HK-2 (cell line): ENCODE measurements at regions not wholly inside any gene's neighbourhood (a gene's known extent, or its start where the extent isn't known, plus 50 kb on each side); places are given as distances from the start of the nearest gene placed in this dataset.
"Not testable (repeated sequence)": the region's sequence is repeated elsewhere in the genome, so short reads cannot be mapped to it uniquely, and the experiment has no call there.

ENCODE experiments used
- DNase-seq: peaks from one replicate; pipeline ENCODE4 v3.0.0-alpha.2; 2018; ENCODE audit not compliant: unreplicated experiment

DNA sequence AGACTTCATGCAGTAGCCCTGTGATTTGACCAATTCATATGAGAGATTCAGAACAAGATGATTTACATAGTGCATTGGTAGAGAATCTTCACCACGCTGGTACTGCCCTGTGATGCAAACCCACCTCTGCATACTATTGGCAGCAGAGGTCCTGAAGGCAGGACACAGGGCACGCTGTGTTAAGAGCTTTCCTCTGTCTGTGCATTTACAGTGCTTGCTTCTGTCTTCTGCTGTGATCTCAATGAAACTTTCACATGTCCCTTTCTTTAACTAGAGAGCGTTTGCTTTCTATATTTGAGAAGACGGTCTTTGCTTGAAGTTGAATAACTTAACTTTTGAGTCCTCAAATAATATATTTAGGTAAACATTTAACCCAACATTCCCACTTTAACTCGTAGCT, 219.0 kb upstream of the SPRY2 start:
- no peak for DNase-seq

DNA sequence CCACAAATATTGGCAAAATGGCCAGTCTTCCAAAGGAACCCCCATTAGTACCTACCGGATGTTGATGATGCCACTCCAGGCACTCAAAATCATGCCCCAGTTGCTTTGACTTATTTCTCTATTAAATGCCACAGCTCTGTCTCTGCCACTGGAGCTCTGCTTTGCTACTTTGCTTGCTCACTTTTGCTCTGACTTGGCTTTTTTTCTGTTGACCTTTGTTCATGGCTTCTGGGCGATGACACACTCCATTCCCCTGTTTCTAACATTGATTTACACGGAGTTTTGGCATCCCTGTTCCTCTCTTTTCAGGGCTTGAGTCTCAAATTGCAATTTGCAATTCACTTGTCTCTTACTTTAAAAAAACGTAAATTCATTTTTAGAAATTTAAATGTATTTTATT, 217.1 kb upstream of the SPRY2 start:
- DNase-seq: no peak

DNA sequence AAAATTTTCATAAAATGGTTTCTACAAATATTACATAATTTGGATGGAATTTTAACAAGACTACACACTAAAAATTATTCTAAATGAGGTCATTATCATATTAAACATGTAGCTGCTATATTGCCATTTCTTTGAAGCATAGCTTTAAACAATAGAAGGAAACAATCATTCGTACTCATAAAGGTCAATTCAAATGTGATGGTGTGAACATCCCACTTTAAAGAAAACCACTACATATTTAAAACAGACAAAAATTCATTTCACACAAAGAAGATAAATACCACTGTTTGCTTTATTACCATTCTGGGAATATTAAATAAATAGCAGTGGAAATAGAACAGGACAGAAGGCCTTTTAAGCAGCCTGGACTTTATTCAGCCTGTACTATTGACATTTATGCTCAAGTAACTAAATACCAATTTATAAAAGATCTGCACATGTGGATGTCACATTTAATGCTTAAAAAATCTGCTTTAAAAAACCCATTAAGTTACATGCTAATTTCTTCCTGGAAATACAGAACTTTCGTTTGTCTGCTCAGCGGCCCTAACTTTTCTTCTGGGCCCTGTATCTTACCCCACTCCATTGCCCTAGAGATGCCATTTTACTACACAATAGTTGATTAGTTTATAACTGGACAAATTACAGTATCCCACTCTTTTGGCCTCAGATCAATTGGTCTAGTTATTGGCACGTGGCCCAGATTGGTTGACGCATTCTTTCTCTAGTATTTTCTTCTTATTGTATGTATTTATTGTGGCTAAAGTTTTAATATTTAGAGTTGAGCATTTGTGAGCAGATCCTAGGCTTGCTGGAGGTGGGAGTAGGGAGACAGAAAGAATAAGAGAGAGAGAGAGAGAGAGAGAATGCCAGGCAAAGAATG, 215.1 kb upstream of the SPRY2 start:
- DNase-seq: no peak

DNA sequence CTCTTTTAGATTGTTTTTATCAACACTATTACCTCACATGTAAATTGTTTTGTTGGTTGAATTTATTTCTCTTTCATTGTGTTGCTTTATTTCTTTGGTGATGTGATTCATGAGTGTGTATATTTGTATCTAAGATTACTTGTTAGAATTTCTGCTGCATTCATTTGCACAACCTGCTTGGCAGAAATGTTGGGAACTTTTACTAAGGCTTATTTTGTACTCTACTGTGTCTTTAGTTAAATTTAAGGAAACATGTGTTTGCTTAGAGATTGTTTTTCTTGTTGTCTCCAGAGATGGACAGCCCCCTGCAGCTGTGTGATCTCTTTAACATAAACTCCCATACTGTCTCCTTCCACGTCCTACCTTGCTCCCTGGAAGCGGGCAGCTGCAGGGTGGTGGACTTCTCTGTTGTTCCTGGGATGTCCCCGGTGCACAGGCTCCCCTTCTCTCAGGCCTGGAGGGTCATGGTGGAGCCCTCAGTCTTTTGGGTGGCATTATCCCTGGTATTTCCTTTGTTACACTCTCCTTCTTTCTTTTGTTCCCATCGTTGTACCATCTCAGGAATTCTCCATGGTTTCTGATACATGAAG, 212.0 kb upstream of the SPRY2 start:
- DNase-seq: no peak

DNA sequence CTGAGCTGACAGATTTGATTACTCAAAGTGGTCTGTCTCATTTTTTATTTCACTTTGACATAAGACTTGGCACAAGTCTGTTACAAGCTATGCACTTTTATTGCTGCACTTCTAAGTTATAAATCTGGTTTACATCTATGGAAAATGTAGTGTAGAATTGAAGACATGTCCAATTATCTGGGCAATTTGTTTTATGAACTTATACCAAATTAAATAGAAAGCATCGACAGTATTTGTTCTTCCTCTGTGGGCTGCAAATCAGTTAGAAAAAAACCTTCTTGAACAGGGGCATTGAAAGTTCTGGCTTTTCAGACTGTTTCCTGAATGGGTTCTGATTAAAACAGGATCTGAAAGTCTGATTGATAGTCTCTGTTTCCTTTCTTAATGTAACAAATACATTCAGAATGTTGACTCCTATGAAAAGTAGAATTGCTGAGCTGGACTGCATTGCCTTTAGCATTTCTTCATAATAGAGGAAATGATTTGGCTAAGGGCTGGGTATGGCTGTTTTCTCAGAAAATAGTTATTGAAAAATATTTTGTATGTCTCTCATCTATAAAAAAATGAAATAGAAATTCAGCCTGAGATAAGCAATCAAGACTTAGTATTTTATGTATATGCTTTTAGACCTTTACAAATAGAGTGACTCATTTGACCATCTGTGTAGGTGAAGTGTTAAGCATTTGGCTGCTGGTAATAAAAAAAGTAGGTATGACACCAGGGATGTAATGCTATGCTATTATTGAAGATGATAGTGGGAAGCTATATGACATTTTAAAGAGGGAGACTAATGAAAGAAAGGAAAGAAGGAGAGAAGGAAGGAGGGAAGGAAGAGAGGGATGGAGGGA, 210.9 kb upstream of the SPRY2 start:
- DNase-seq: no peak

DNA sequence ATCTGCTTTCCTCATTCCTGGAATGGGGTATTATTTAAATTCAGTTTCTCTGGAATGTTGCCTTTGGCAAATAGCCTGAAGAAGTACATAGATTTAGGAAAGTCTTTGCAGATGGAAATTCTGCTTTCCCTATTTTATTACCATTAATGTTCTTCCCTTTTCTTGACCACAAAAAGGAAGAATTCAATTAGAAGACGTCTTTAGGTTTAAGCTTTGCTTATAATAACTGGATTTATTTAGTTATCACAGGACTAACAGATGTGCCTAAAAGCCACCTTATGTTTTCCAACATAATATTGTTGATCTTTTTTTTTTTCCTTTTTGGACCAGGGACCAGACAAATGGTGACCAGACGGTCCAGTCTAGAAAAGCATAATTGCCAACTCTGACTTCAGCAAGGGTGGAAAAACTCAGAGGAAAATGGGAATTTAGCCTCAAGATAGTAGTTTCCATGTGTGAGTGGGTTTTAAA, 210.1 kb upstream of the SPRY2 start:
- no peak for DNase-seq

DNA sequence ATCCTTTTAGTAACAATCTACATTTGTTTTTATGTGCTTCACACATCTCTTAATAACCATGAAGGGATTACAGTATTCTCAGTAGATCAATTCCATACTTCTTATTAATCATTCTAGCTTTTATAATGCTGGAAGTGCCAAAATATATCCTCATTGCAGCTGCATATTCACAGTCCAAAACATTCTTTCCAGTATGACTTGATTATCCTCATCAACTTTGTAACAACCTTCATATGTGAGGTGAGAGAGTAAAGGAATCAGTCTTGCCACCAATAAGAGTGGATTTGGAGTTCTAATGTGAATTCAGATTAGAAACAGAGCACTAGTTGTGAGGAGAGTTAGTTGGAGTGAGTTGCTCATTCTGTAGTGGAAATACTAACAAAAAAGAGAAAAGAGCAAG, 208.0 kb upstream of the SPRY2 start:
- DNase-seq: no peak

DNA sequence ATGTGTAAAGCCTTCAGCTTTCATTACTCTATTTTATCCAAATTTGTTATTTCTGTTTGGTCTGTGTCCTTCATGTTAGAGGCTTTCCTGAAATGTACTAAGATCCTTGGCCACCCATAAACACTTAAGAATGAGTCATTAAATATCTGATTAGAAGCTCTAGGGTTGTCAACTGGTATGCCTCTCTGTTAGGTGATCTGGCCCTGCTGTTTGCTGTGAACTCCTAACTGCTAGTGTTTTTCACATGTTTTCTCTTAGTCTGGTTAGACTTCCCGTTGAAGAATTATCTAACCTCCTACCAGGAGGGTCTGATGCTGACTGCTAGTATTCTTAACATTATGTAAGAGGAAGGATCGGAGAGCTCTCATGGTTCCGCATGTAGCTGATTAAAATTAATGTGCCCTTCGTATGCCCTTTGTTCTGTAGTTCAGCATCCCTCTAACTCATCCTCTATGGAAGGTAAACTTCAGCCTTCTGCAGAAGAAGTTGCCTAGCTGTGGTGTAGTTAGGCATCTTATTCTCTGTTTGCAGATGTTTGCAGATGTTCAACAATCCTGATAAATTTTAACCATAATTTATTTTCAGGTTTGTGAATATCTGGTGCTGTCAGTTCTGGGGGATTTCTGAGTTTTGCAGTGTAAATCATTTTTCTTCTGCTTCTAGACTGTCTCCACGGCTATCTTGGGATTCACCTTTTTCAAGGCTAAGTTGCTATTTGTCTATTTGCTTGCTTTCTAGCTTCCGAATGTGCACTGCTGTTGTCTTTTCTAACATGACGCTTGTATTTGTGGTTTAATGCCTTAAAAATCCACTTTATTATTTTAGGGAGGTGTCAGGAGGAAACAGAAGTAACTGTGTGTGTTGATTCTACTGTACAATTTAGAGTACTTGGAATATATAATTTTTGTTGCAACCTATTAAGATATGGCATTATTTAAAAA, 207.2 kb upstream of the SPRY2 start:
- no peak for DNase-seq

DNA sequence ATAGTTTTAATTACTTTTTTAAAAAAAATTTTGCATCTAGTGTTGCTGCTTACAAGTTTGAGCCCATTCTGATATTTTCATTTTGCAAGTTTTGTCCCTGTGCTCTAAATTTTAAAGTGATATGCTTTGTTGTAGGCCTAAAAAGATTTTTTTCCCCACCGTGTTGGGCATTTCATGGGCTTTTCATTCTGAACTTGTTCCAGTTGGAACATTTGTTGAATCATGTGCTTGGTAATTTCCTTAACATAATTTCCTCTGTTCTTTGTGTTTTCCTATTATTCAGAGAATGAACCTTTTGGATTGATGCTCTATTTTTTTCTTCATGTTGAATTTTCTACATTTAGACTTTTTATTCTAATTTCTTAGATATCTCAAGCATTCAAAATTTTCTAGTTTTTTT, 206.4 kb upstream of the SPRY2 start:
- DNase-seq: no peak

DNA sequence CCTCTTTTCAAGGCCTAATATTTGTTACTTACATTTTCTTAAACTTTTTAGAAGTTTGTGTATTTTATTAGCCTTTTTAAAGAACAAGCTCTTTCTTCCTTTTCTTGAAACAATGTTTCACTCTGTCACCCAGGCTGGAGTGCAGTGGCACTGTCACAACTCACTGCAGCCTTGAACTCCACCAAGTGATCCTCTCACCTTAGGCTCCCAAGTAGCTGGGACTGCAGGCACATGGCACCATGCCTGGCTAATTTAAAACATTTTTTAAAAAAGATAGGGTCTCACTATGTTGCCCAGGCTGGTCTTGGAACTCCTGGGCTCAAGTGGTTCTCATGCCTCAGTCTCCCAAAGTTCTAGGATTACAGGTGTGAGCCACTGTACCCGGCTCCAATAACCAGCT, 192.2 kb upstream of the SPRY2 start:
- no peak for DNase-seq

DNA sequence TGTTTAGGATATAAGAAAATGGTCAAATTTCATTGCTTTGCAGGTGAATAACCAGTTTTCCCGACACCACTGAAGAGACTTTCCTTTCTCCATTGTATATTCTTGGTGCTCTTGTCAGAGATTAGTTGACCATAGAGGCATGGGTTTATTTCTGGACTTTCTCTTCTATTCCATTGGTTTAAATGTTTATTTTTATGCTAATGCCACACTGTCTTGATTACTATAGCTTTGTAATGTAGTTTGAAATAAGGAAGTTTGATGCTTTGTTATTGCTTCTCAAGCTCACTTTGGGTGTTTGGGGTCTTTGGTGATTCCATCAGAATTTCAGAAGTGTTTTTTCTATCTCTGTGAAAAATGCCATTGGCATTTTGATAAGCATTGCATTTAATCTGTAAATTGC, 190.0 kb upstream of the SPRY2 start:
- no peak for DNase-seq

DNA sequence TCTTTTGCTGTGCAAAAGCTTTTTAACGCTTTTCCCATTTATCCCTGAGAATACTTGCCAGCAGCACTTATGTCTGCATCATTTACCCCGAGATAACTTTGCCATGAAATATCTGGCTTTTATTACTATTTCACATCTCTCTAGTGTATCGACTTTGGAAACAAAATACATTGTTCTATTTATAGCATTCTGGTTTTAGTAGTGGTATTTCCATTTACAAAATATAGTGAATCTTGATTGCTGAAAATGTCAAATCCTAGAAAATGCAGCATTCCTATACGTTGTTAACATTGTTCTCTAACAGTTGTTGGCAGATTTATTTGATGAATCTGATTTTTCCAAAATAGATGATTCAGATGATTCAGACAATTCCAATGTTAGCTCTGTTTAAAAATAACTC, 189.3 kb upstream of the SPRY2 start:
- DNase-seq: no peak

DNA sequence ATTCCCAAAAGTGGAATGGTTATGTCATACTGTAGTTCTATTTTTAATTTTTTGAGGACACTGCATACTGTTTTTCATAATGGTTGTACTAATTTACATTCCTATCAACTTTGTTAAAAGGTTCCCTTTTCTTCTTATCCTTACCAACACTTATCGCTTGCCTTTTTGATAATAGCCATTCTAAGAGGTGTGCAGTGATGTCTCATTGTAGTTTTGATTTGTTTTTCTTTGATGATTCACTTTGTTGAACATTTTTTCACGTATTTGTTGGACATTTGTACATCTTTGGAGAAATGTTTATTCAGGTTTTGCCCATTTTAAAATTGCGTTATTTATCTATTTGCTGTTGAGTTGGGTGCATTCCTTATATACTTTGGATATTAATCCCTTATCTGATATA, 188.8 kb upstream of the SPRY2 start:
- DNase-seq: no peak

DNA sequence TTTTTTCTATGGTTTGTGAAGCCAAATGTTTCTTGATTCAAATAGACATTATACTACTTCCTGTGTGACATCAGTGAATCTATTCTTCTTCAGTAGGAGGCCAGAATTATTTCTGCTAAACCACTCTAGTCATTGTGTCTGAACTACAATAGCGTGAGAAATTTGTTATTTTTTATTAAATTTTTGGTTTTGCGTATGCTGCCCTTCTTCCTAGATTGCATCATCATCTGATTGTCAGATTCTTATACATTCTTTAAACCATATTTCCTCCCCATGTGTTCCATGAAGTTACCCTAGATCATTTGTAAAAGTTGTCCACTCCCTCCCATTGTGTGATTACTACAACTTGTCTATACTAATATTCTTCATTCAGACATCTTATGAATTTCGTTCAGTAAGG, 187.8 kb upstream of the SPRY2 start:
- DNase-seq: no peak

DNA sequence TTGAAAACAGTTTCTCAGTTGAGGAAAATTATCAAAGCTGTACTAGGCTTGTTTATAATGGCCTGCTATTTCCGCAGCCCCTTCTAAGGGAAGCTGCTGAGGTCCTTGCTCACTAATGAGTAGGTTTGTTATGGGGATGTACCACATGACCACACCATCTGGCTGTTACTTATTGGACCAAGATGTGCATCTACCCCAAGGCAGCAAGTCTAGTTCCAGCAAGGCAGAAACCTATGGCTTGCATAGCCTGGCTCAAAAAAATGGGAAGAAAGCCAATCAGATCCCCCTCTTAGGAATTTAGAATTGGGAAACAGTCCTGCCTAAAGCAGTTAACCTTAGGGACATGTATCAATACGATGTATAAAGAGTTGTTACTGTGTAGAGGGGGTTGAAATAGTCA, 186.5 kb upstream of the SPRY2 start:
- DNase-seq: no peak

DNA sequence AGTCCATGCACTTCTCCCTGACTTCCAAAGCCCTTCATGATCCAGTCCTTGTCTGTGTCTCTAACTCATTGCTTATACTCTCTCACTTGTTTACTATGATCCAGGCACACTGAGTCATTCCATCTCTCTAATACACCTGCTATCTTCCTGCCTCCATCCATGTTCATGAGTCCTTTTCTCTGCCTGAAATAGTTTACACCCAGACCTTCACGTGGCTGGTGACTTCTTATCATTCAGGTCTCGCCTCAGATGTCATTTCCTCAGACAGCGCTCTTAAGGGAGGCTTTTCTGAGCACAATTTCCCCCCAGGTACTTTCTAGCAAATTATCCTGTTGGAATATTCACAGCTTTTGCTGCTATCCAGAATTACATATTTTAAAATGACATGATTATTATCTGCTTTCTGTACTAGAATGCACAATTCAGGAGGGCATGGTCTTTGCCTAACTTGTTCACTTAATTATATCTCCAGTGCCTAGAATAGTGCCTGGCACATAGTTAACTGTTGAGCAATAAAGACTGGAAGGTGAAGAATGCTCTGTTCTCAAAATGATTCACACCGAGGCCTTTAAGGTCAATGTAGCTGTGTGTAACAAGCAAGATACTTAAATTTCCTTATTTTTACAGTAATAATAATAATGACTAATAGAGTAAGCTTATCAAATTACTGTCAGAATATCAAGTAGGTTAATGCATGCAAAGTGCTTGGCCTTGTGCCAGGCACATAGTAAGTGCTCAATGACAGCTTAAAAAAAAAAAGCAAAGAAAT, 183.7 kb upstream of the SPRY2 start:
- DNase-seq: no peak

DNA sequence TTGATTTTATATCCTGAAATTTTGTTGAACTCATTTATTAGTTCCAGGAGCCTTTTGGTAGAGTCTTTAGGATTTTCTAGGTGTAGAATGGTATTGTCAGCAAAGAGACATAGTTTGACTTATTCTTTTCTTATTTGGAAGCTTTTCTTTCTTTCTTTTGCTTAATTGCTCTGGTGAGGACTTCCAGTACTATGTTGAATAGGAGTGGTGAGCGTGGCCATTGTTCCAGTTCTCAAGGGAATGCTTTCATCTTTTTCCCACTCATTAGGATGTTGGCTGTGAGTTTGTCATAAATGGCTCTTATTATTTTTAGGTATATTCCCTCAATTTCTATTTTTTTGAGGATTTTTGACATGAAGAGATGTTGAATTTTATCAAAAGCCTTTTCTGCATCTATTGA, 182.2 kb upstream of the SPRY2 start:
- DNase-seq: no peak

DNA sequence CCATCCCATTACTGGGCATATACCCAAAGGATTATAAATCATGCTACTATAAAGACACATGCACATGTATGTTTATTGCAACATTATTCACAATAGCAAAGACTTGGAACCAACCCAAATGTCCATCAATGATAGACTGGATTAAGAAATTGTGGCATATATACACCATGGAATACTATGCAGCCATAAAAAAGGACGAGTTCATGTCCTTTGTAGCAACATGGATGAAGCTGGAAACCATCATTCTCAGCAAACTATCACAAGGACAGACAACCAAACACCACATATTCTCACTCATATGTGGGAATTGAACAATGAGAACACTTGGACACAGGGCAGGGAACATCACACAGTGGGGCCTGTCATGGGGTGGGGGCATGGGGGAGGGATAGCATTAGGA, 181.5 kb upstream of the SPRY2 start:
- not testable (repeated sequence) for DNase-seq

DNA sequence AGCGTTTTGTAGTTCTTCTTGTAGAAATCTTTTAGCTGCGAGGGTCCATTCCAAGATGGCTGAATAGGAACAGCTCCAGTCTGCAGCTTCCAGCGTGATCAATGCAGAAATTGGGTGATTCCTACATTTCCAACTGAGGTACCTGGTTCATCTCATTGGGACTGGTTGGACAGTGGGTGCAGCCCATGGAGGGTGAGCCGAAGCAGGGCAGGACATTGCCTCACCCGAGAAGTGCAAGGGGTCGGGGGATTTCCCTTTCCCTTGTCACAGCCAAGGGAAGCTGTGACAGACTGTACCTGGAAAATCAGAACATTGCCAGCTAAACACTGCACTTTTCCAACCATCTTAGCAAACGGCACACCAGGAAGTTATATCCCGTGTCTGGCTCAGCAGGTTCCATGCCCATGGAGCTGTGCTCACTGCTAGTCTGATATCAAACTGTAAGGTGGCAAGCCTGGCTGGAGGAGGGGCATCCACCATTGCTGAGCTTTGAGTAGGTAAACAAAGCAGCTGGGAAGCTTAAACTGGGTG, 176.0 kb upstream of the SPRY2 start:
- no peak for DNase-seq

DNA sequence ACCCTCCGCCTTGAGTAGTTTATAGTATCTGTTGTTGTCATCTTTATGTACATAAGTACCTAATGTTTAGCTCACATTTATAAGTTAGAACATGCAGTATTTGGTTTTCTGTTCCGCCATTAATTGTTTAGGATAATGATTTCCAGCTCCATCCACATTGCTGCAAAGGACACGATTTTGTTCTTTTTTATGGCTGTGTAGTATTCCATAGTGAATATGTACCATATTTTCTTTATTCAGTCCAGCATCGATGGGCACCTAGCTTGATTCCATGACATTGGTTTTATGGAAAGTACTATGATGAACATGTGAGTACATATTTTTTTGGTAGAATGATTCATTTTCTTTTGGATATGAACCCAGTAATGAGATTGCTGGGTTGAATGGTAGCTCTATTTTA, 174.4 kb upstream of the SPRY2 start:
- no peak for DNase-seq
